Ovary (tissue), 7 donors: ENCODE measurements at regions not wholly inside any gene's neighbourhood (a gene's known extent, or its start where the extent isn't known, plus 50 kb on each side); places are given as distances from the start of the nearest gene placed in this dataset.

Experiments
- DNase-seq, 5 donors: peaks; one replicate each; pipeline ENCODE4 v3.0.0-alpha.2; 2019 to 2020
- H3K27ac ChIP-seq, 2 donors: fragments of 200-600 bp; one replicate each; pipeline versions ENCODE4 v1.5.1 to v1.8.0; 2019 to 2022
- H3K27me3 ChIP-seq: fragments of 200-600 bp; one replicate; pipeline ENCODE4 v1.8.0; 2022
- H3K36me3 ChIP-seq: fragments of 200-600 bp; sonication (generic); one replicate; pipeline ENCODE4 v1.5.1; 2019
- H3K4me1 ChIP-seq: one replicate; pipeline ENCODE4 v1.8.1; 2013; ENCODE audit warnings: mild to moderate bottlenecking, moderate library complexity; ENCODE audit not compliant: insufficient read depth
- H3K4me3 ChIP-seq: fragments of 200-600 bp; sonication (generic); one replicate; pipeline ENCODE4 v1.5.1; 2017
- H3K9me3 ChIP-seq, 2 donors: fragments of 200-600 bp in 1 of 2; sonication (generic) in 1 of 2; one replicate each; pipeline versions ENCODE4 v1.5.1 to v1.8.1; 2013 to 2019; ENCODE audit warnings: mild to moderate bottlenecking in 1 of 2, moderate library complexity in 1 of 2
- EP300 ChIP-seq: sonication (generic); formaldehyde crosslinking; IDR thresholded peaks from one replicate; pipeline ENCODE4 v1.6.1; 2017; ENCODE audit warnings: antibody characterized with exemption
- POLR2A ChIP-seq: fragments of 450-650 bp; IDR thresholded peaks from one replicate; pipeline ENCODE4 v1.6.1; 2017; ENCODE audit warnings: antibody characterized with exemption, mild to moderate bottlenecking, moderate library complexity
- WGBS, 3 donors: extraction: QIAGEN DNeasy Blood & Tissue Kit in 1 of 3; methylation state at CpG; one replicate each; pipeline versions ENCODE4 v1.1.5 to v1.1.7; 2013 to 2017; 5-methylcytosine and 5-hydroxymethylcytosine counted together
- intact Hi-C, 4 donors: fragments of 100-400 bp; cut with DNase I; formaldehyde crosslinking; loops; one replicate each; pipeline versions ENCODE4 v1.11.0 to v1.15.1; 2022 to 2023
- TF ChIP-seq, protein P1 (sequence below), 3 donors: fragments of 450-650 bp in 2 of 3; fragments of 200-600 bp in 1 of 3; IDR thresholded peaks; one replicate each; pipeline versions ENCODE4 v1.5.1 to v1.8.0; 2016 to 2022; ENCODE audit warnings: antibody characterized with exemption in 3 of 3, mild to moderate bottlenecking in 1 of 3
- donor health status: DM: no; HTN: no; CAD: no; lungs with moderate emphysema.
- donor health status: DM: no; HTN: no; CAD: no.
- donor health status: Bipolar disorder and iron deficiency.
- donor health status: DM: no; HTN: no; CAD: no.
- donor health status: DM: yes; HTN: yes; CAD: no.

DNA sequence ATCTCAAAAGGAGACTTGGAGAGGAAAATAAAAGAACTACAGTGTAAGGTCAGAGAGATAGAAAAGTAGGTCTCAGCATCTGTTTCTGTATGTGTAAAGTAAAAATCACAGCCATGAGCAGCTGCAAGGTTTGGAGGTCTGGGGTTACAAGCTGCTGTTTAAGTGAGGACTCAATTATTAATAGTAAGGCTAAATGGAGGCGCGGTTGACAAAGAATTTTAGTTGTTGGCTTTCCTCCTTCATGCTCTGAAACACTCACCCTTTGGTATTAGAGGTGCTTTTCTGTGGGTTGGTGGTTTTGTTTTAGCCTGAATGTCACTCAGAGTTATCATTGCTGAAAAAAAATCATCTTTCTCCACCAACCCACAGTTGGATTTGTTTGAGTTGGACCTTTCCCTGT lies 59.8 kb upstream of the HAO2 start:
- H3K4me1 ChIP-seq: no peaks in the 10 kb centered on the region
- no peaks in the 10 kb centered on the region for H3K27me3 ChIP-seq
- no peak overlapping the region for H3K27ac ChIP-seq
- no peaks in the 10 kb centered on the region for H3K9me3 ChIP-seq
- H3K36me3 ChIP-seq: no peaks in the 10 kb centered on the region
- no peak overlapping the region for H3K4me3 ChIP-seq
- DNase-seq: no peak
- WGBS, 3 donors: 45 to 61% (median 46%) methylated on average over 2 of the region's 2 CpGs
- intact Hi-C loops: no loop called here
- TF ChIP-seq POLR2A (no peak), EP300 (no peak)
- TF ChIP-seq, protein P1, sequence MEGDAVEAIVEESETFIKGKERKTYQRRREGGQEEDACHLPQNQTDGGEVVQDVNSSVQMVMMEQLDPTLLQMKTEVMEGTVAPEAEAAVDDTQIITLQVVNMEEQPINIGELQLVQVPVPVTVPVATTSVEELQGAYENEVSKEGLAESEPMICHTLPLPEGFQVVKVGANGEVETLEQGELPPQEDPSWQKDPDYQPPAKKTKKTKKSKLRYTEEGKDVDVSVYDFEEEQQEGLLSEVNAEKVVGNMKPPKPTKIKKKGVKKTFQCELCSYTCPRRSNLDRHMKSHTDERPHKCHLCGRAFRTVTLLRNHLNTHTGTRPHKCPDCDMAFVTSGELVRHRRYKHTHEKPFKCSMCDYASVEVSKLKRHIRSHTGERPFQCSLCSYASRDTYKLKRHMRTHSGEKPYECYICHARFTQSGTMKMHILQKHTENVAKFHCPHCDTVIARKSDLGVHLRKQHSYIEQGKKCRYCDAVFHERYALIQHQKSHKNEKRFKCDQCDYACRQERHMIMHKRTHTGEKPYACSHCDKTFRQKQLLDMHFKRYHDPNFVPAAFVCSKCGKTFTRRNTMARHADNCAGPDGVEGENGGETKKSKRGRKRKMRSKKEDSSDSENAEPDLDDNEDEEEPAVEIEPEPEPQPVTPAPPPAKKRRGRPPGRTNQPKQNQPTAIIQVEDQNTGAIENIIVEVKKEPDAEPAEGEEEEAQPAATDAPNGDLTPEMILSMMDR (IDR thresholded peaks at IDR 0.05): no peak

DNA sequence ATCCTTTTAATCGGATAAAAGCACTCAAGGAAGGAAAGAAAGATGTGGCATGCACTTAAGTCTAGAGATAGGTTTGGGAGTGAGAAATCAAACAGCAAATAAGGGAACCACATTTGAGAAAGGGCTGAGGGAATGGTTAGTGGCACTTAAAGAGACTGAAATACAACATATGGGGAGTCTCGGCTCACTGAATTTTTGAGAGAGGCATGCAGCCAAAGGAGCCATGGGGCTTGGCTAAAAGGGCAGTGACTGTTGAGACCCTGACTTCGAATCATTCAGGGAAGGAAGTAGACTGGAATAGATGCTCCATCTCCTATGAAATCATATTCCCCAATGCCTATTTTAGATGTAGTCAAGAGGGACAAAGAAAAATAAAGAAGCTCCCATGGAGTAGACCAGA lies 58.3 kb upstream of the HAO2 start:
- no peak for DNase-seq
- TF ChIP-seq EP300 (no peak), POLR2A (no peak)
- TF ChIP-seq, protein P1 (IDR thresholded peaks at IDR 0.05): no peak
- H3K9me3 ChIP-seq: no peaks in the 10 kb centered on the region
- intact Hi-C loops: no loop called here
- WGBS, 3 donors: 38 to 47% (median 46%) methylated on average over 3 of the region's 3 CpGs
- no peak overlapping the region for H3K4me3 ChIP-seq
- H3K27ac ChIP-seq: no peak overlapping the region
- no peaks in the 10 kb centered on the region for H3K27me3 ChIP-seq
- no peaks in the 10 kb centered on the region for H3K4me1 ChIP-seq
- no peaks in the 10 kb centered on the region for H3K36me3 ChIP-seq

DNA sequence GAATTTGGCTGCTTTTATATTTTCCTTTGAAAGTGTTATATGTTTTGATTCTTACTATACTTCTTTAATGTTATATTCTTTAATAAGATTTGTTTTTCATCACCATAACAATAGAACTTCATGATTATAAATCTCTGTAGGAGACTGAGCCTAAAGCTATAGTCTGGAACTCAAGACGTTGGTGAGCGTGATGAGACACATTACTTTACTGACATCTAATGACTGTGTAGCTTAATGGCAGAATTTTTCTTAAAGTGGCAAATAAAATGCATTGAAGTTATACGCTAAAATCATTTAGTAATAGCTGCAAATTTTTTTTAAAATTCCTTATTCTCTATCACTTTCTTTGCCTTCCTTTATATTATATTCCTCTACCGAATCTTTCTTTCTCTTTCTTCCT lies 56.1 kb upstream of the HAO2 start:
- Histone ChIP-seq H3K27ac (no peak overlapping the region), H3K9me3 (no peaks in the 10 kb centered on the region), H3K36me3 (no peaks in the 10 kb centered on the region), H3K27me3 (no peaks in the 10 kb centered on the region), H3K4me3 (no peak overlapping the region), H3K4me1 (no peaks in the 10 kb centered on the region)
- TF ChIP-seq POLR2A (no peak), EP300 (no peak)
- TF ChIP-seq, protein P1 (IDR thresholded peaks at IDR 0.05): no peak
- DNase-seq: no peak
- WGBS, 3 donors: 57 to 73% (median 66%) methylated on average over 4 of the region's 4 CpGs
- intact Hi-C loops: no loop called here

DNA sequence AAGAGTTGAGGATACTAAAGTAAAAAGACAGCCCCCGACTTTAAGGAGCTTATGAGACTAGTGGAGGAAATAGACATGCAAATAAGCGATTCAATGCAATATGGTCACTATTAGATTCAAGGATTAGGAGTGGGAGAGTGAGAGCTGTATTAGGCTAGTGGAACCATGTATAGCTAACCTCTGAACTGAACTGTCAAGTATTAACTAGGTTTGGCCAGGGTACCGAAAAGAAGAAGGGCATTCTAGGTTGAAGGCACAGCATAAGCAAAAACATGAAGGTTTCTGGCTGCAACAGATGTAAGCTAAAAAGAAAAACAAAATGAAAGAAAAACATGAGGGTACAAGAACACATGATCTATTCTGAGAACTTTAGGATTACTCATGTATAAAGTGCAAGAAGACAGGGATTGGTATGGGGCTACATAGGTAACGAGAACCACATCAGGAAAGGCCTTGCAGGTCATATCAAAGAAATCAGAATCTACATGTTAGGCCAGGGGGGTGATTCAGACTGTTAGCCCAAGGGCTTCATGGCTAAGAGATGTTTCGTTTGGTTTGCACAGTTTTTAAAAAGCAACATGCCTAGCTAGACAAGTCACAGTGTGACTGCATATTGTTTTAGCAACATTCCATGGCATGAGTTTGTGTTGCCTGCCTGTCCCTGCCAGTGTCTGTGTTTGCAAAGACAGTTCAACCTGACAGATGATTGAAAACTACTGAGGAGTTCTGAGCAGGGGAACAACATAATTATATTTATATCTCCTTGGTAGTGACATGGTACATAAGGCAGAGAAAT lies 54.4 kb upstream of the HAO2 start:
- Histone ChIP-seq H3K36me3 (no peaks in the 10 kb centered on the region), H3K4me3 (no peak overlapping the region), H3K27me3 (no peaks in the 10 kb centered on the region), H3K4me1 (no peaks in the 10 kb centered on the region), H3K9me3 (no peaks in the 10 kb centered on the region), H3K27ac (no peak overlapping the region)
- intact Hi-C loops: no loop called here
- no peak for DNase-seq
- WGBS, 3 donors: 73 to 82% (median 81%) methylated on average over 5 of the region's 5 CpGs
- TF ChIP-seq POLR2A: no peak
- TF ChIP-seq, protein P1 (IDR thresholded peaks at IDR 0.05): no peak
- no peak for TF ChIP-seq EP300
